H1 (cell line): ENCODE measurements at regions not wholly inside any gene's neighbourhood (a gene's known extent, or its start where the extent isn't known, plus 50 kb on each side); places are given as distances from the start of the nearest gene placed in this dataset.
"Not testable (repeated sequence)": the region's sequence is repeated elsewhere in the genome, so short reads cannot be mapped to it uniquely, and the experiment has no call there.

ENCODE experiments used
- CTCF ChIA-PET: fragments of 300-600 bp; sonication (Branson Sonifier 250); formaldehyde crosslinking; loops from one replicate; lab custom pipeline; 2021; ENCODE audit not compliant: partially characterized antibody; lab: Charles Lee
- POLR2A ChIA-PET: fragments of 300-600 bp; sonication (Branson Sonifier 250); formaldehyde crosslinking; loops from one replicate; lab custom pipeline; 2021; ENCODE audit warnings: inconsistent platforms; ENCODE audit not compliant: partially characterized antibody; lab: Charles Lee
- DNase-seq, 2 experiments: peaks; one replicate each; pipeline versions ENCODE4 v3.0.0 to v3.0.0-alpha.2; 2010 to 2022; ENCODE audit warnings: low spot score in 2 of 2, low read depth in 1 of 2, mixed read lengths in 1 of 2
- FAIRE-seq: peaks from 2 replicates; lab custom pipeline; 2011; peaks lifted over from hg19 to GRCh38; lab: Jason Lieb, UNC
- H2AFZ ChIP-seq: 2 replicates; pipeline ENCODE4 v1.8.1; 2012; ENCODE audit warnings: low read length, inconsistent platforms
- H2AK5ac ChIP-seq: 2 replicates; pipeline ENCODE4 v1.6.1; 2013; ENCODE audit warnings: low read depth, low read length
- H2BK120ac ChIP-seq: replicated peaks from 2 replicates; pipeline ENCODE3; 2013; ENCODE audit warnings: low read depth, low read length, inconsistent platforms
- H2BK12ac ChIP-seq: 2 replicates; pipeline ENCODE4 v1.6.1; 2013; ENCODE audit warnings: low read depth, low read length
- H2BK15ac ChIP-seq: 2 replicates; pipeline ENCODE4 v1.6.1; 2013; ENCODE audit warnings: low read length
- H2BK20ac ChIP-seq: 2 replicates; pipeline ENCODE4 v1.6.1; 2013; ENCODE audit warnings: low read length
- H2BK5ac ChIP-seq: 2 replicates; pipeline ENCODE4 v1.6.1; 2013; ENCODE audit warnings: low read depth, low read length
- H3K14ac ChIP-seq: 2 replicates; pipeline ENCODE4 v1.6.1; 2013; ENCODE audit warnings: inconsistent platforms; ENCODE audit not compliant: insufficient read length
- H3K18ac ChIP-seq: 2 replicates; pipeline ENCODE4 v1.6.1; 2013; ENCODE audit warnings: low read length; ENCODE audit errors: extremely low read depth
- H3K23ac ChIP-seq: 2 replicates; pipeline ENCODE4 v1.6.1; 2013; ENCODE audit warnings: inconsistent platforms; ENCODE audit not compliant: insufficient read length
- H3K23me2 ChIP-seq: 2 replicates; pipeline ENCODE4 v1.6.1; 2013; ENCODE audit warnings: low read depth, low read length
- H3K27ac ChIP-seq: 2 replicates; pipeline ENCODE4 v1.6.1; 2011; ENCODE audit warnings: low read depth, low read length, inconsistent platforms
- H3K27me3 ChIP-seq, 4 experiments: replicated peaks in 1 of 4; 1 replicate in 1 of 4; 2 replicates in 3 of 4; pipeline versions ENCODE4 v1.6.1 to v1.8.1; 2011 to 2013; ENCODE audit warnings: low read length in 3 of 4, mild to moderate bottlenecking in 3 of 4, inconsistent platforms in 2 of 4, mixed read lengths in 2 of 4, moderate library complexity in 1 of 4; ENCODE audit not compliant: control insufficient read depth in 3 of 4, insufficient read depth in 3 of 4; ENCODE audit errors: extremely low read depth in 1 of 4
- H3K36me3 ChIP-seq, 4 experiments: 2 replicates each; pipeline versions ENCODE4 v1.6.1 to v1.8.1; 2011 to 2013; ENCODE audit warnings: mild to moderate bottlenecking in 4 of 4, low read length in 3 of 4, moderate library complexity in 2 of 4, control low read depth in 1 of 4, inconsistent platforms in 1 of 4; ENCODE audit not compliant: insufficient read depth in 4 of 4, control insufficient read depth in 2 of 4
- H3K4ac ChIP-seq: replicated peaks from 2 replicates; pipeline ENCODE3; 2013; ENCODE audit warnings: low read length, low read depth, mixed read lengths, inconsistent platforms; ENCODE audit not compliant: insufficient read length
- H3K4me1 ChIP-seq, 4 experiments: replicated peaks in 1 of 4; 1 replicate in 1 of 4; 2 replicates in 3 of 4; pipeline versions ENCODE4 v1.6.1 to v1.8.1; 2011 to 2013; ENCODE audit warnings: low read length in 3 of 4, inconsistent platforms in 2 of 4, mixed read lengths in 1 of 4; ENCODE audit not compliant: insufficient read depth in 4 of 4, control insufficient read depth in 3 of 4
- H3K4me2 ChIP-seq, 2 experiments: 2 replicates each; pipeline versions ENCODE4 v1.6.1 to v1.8.1; 2011 to 2013; ENCODE audit warnings: low read depth in 2 of 2, low read length in 2 of 2, control low read depth in 1 of 2, inconsistent platforms in 1 of 2, mild to moderate bottlenecking in 1 of 2; ENCODE audit not compliant: insufficient read depth in 1 of 2
- H3K4me3 ChIP-seq, 4 experiments: fragments of 200-600, 300-600 bp in 1 of 4; sonication (generic), shearing (Covaris generic), sonication (Bioruptor Twin) in 1 of 4; 2 replicates each; pipeline versions ENCODE4 v1.5.1 to v1.8.1; 2011 to 2016; ENCODE audit warnings: low read length in 4 of 4, low read depth in 3 of 4, control low read depth in 2 of 4, inconsistent platforms in 2 of 4, mild to moderate bottlenecking in 2 of 4, mixed read lengths in 1 of 4, moderate library complexity in 1 of 4; ENCODE audit not compliant: insufficient read depth in 2 of 4; ENCODE audit errors: extremely low read depth in 1 of 4
- H3K56ac ChIP-seq: replicated peaks from 2 replicates; pipeline ENCODE3; 2013; ENCODE audit warnings: low read depth, mild to moderate bottlenecking, mixed read lengths, low read length, inconsistent platforms; ENCODE audit not compliant: insufficient read length
- H3K79me1 ChIP-seq: 2 replicates; pipeline ENCODE4 v1.6.1; 2013; ENCODE audit warnings: low read depth, low read length, control low read depth
- H3K79me2 ChIP-seq, 2 experiments: 2 replicates each; pipeline versions ENCODE4 v1.6.1 to v1.8.1; 2012 to 2013; ENCODE audit warnings: low read length in 2 of 2, mild to moderate bottlenecking in 2 of 2, inconsistent platforms in 1 of 2; ENCODE audit not compliant: insufficient read depth in 2 of 2, control insufficient read depth in 1 of 2
- H3K9ac ChIP-seq, 4 experiments: replicated peaks in 1 of 4; 1 replicate in 1 of 4; 2 replicates in 3 of 4; pipeline versions ENCODE4 v1.6.1 to v1.8.1; 2011 to 2013; ENCODE audit warnings: low read depth in 3 of 4, low read length in 3 of 4, control low read depth in 2 of 4, mild to moderate bottlenecking in 2 of 4, moderate library complexity in 2 of 4, inconsistent platforms in 1 of 4; ENCODE audit errors: extremely low read depth in 1 of 4
- H3K9me3 ChIP-seq, 2 experiments: 2 replicates each; pipeline versions ENCODE4 v1.6.1 to v1.8.1; 2012 to 2013; ENCODE audit warnings: mild to moderate bottlenecking in 2 of 2, moderate library complexity in 2 of 2, control low read depth in 1 of 2, inconsistent platforms in 1 of 2, low read depth in 1 of 2, low read length in 1 of 2, mixed read lengths in 1 of 2; ENCODE audit not compliant: insufficient read depth in 2 of 2
- H4K20me1 ChIP-seq, 2 experiments: replicated peaks in 1 of 2; 2 replicates each; pipeline versions ENCODE3 to v1.8.1; 2011 to 2013; ENCODE audit warnings: inconsistent platforms in 2 of 2, low read length in 2 of 2, mild to moderate bottlenecking in 1 of 2; ENCODE audit not compliant: insufficient read depth in 2 of 2, control insufficient read depth in 1 of 2
- H4K5ac ChIP-seq: 2 replicates; pipeline ENCODE4 v1.6.1; 2013; ENCODE audit warnings: low read length, low read depth, mixed read lengths, inconsistent platforms; ENCODE audit not compliant: insufficient read length
- H4K8ac ChIP-seq: 2 replicates; pipeline ENCODE4 v1.8.0; 2013; ENCODE audit warnings: mild to moderate bottlenecking, moderate library complexity, low read length, inconsistent platforms; ENCODE audit not compliant: insufficient read depth; ENCODE audit errors: extremely low read depth
- H4K91ac ChIP-seq: replicated peaks from 2 replicates; pipeline ENCODE3; 2013; ENCODE audit warnings: low read length, mixed read lengths, inconsistent platforms; ENCODE audit not compliant: insufficient read length
- WGBS, 2 experiments: shearing (Covaris generic) in 1 of 2; methylation state at CpG; one replicate each; pipeline versions ENCODE4 v1.1.6 to v1.1.7; 2013 to 2015; ENCODE audit warnings: low lambda C conversion rate in 2 of 2, mixed read lengths in 2 of 2, inconsistent platforms in 1 of 2, low coverage in 1 of 2, missing lambda C conversion rate in 1 of 2; ENCODE audit not compliant: insufficient replicate concordance in 2 of 2, insufficient coverage in 1 of 2, insufficient read length in 1 of 2; ENCODE audit errors: extremely low coverage in 1 of 2, missing lambda C conversion rate in 1 of 2; 5-methylcytosine and 5-hydroxymethylcytosine counted together

- H2BK12ac ChIP-seq, CTCF ChIA-PET, H3K4me1 ChIP-seq, POLR2A ChIA-PET, H3K4ac ChIP-seq, H2BK20ac ChIP-seq, H4K20me1 ChIP-seq, H2BK120ac ChIP-seq, H3K18ac ChIP-seq, H4K5ac ChIP-seq, FAIRE-seq, H3K14ac ChIP-seq, H3K36me3 ChIP-seq, H4K91ac ChIP-seq, H3K79me1 ChIP-seq, H3K27ac ChIP-seq, H3K9ac ChIP-seq, H3K4me2 ChIP-seq, H3K4me3 ChIP-seq, H4K8ac ChIP-seq, H3K9me3 ChIP-seq, H2AK5ac ChIP-seq, DNase-seq, H3K23ac ChIP-seq, H2BK5ac ChIP-seq, H3K56ac ChIP-seq, H3K79me2 ChIP-seq, H2BK15ac ChIP-seq, H3K27me3 ChIP-seq, H2AFZ ChIP-seq: not testable (repeated sequence)
- peaks cover 15% of the 10 kb centered on the region; the same call in 1 of the 2 replicates for H3K23me2 ChIP-seq
- WGBS, 2 experiments: 93% methylated on average over 9 of the region's 25 CpGs; no CpG with 5 or more reads in 1 of the 2 experiments
Observed at GRCh38 chr2:239644594-239644993, 243.8 kb upstream of the HDAC4 start.
